ENCODE measurements at regions not wholly inside any gene's neighbourhood (a gene's known extent, or its start where the extent isn't known, plus 50 kb on each side); places are given as distances from the start of the nearest gene placed in this dataset.
"Not testable (repeated sequence)": the region's sequence is repeated elsewhere in the genome, so short reads cannot be mapped to it uniquely, and the experiment has no call there.

DNA sequence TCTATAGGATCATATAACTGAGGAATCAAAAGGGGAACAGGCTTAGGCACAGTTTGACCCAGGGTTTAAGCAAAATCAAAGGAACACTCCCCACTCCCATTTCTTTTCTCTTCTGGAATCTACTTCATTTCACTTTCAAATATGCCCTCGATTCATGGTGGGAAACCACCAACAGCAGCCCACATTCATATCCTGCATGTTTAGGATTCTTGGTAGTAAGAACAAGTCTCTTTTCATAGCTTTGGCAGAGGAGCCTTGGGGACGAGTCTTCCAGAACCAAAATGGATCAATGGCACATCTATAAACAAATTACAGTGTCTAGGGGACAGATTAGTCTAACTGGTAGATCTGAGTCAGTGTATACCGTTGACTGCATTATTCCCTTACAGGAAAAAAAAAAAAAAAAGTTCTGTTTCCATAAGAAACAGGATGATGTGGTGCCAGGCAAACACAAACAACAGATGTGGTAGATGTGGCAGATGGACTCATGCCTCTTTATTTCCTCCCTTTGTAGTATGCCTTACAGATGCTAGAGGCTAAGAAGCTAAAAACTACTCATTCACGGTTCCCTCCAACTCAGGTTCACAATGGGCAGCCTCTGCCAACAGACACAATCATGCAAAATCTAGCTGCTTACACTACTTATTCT lies 578.3 kb upstream of the ADAMTS9 start:
- peaks cover 18% of the 10 kb centered on the region for H3K4me1 Mint-ChIP-seq (ENCODE audit: low read depth)
- no peak for TF ChIP-seq CTCF (IDR thresholded peaks at IDR 0.05)
- no peaks in the 10 kb centered on the region for H3K36me3 Mint-ChIP-seq (ENCODE audit: low read depth)
- no peaks in the 10 kb centered on the region for H3K27me3 Mint-ChIP-seq (ENCODE audit: low read depth)
- DNase-seq (ENCODE audit: low spot score): no peak
- H3K9me3 Mint-ChIP-seq (ENCODE audit: low read depth): peaks cover 8% of the 10 kb centered on the region
- H3K4me3 Mint-ChIP-seq (ENCODE audit: unreplicated experiment): no peak overlapping the region
- H3K27ac Mint-ChIP-seq (ENCODE audit: unreplicated experiment): no peak overlapping the region

DNA sequence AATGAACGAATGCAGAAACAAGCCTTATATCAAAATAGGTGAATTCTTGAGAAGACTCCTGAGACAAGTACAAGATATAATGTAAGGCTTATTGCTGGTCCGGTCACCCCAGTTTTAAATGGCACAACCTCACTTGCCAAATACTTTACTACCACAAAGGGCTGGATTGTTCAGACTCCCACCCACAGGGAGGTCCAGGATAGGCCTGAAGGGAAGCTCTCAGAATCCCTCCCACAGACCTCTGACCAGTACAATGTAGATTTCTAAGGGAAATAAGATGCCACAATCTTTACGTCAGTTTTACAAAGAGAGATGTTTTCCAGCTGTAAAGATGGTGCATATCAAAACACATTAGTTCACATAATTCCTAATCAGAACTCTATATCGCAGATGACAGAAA lies 577.7 kb upstream of the ADAMTS9 start:
- no peaks in the 10 kb centered on the region for H3K36me3 Mint-ChIP-seq (ENCODE audit: low read depth)
- DNase-seq (ENCODE audit: low spot score): no peak
- H3K4me3 Mint-ChIP-seq (ENCODE audit: unreplicated experiment): no peak overlapping the region
- H3K27ac Mint-ChIP-seq (ENCODE audit: unreplicated experiment): no peak overlapping the region
- H3K27me3 Mint-ChIP-seq (ENCODE audit: low read depth): peaks cover 1% of the 10 kb centered on the region
- TF ChIP-seq CTCF (IDR thresholded peaks at IDR 0.05): no peak
- H3K4me1 Mint-ChIP-seq (ENCODE audit: low read depth): peaks cover 18% of the 10 kb centered on the region
- peaks cover 11% of the 10 kb centered on the region for H3K9me3 Mint-ChIP-seq (ENCODE audit: low read depth)

GRCh38 chr3:65262548-65262947 lies 574.7 kb upstream of the ADAMTS9 start:
- Mint-ChIP-seq H3K36me3 (ENCODE audit: low read depth) (no peaks in the 10 kb centered on the region), H3K27me3 (ENCODE audit: low read depth) (peaks cover 6% of the 10 kb centered on the region), H3K27ac (ENCODE audit: unreplicated experiment) (no peak overlapping the region), H3K4me1 (ENCODE audit: low read depth) (peaks cover 11% of the 10 kb centered on the region), H3K9me3 (ENCODE audit: low read depth) (peaks cover 12% of the 10 kb centered on the region), H3K4me3 (ENCODE audit: unreplicated experiment) (no peak overlapping the region)
- TF ChIP-seq CTCF (IDR thresholded peaks at IDR 0.05): no peak
- no peak for DNase-seq (ENCODE audit: low spot score)

DNA sequence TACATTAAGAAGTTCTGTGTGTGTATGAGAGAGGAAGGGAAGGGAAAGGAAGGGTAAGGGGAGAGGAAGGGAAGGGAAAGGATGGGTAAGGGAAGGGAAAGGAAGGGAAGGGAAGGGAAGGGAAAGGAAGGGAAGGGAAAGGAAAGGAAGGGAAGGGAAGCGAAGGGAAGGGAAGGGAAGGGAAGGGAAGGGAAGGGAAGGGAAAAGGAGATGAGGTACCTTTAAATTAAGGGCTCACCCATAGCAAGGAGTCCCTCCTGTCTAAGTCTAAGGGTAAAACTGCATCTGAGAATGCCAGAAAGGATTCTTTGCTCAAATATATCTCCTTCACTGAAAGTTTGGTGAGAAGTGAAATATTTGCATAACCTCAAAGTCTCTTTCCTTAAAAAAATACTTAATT lies 572.1 kb upstream of the ADAMTS9 start:
- no peak for DNase-seq (ENCODE audit: low spot score)
- H3K9me3 Mint-ChIP-seq (ENCODE audit: low read depth): peaks cover 12% of the 10 kb centered on the region
- H3K27ac Mint-ChIP-seq (ENCODE audit: unreplicated experiment): no peak overlapping the region
- H3K27me3 Mint-ChIP-seq (ENCODE audit: low read depth): peaks cover 6% of the 10 kb centered on the region
- no peak for TF ChIP-seq CTCF (IDR thresholded peaks at IDR 0.05)
- H3K4me1 Mint-ChIP-seq (ENCODE audit: low read depth): peaks cover 5% of the 10 kb centered on the region
- no peaks in the 10 kb centered on the region for H3K36me3 Mint-ChIP-seq (ENCODE audit: low read depth)
- H3K4me3 Mint-ChIP-seq (ENCODE audit: unreplicated experiment): no peak overlapping the region

- H3K27ac Mint-ChIP-seq (ENCODE audit: unreplicated experiment); H3K4me3 Mint-ChIP-seq (ENCODE audit: unreplicated experiment); H3K4me1 Mint-ChIP-seq (ENCODE audit: low read depth); DNase-seq (ENCODE audit: low spot score); H3K27me3 Mint-ChIP-seq (ENCODE audit: low read depth); H3K9me3 Mint-ChIP-seq (ENCODE audit: low read depth); H3K36me3 Mint-ChIP-seq (ENCODE audit: low read depth): not testable (repeated sequence)
Measured at GRCh38 chr3:65252914-65253313, 565.1 kb upstream of the ADAMTS9 start.

DNA sequence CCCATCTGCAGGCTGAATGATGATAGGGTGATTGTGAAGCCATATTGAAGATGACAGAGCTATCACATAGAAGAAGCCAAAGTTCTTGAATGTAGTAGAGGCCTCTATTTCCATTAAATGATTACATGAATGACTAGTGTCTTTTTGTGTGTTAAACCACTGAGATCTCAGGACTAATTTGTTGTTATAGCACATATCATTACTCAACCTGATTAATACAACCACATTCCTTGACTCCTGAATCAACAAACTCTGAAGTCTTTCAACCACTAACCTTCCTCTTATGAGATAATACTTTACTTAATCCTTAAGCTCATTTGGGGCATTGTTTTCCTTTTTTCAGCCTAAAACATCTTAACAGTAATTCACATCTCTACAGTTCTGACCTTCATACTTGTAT lies 564.5 kb upstream of the ADAMTS9 start:
- H3K27ac Mint-ChIP-seq (ENCODE audit: unreplicated experiment): no peak overlapping the region
- TF ChIP-seq CTCF (IDR thresholded peaks at IDR 0.05): no peak
- no peaks in the 10 kb centered on the region for H3K36me3 Mint-ChIP-seq (ENCODE audit: low read depth)
- no peak for DNase-seq (ENCODE audit: low spot score)
- peaks cover 8% of the 10 kb centered on the region for H3K9me3 Mint-ChIP-seq (ENCODE audit: low read depth)
- no peaks in the 10 kb centered on the region for H3K4me1 Mint-ChIP-seq (ENCODE audit: low read depth)
- H3K27me3 Mint-ChIP-seq (ENCODE audit: low read depth): peaks cover 8% of the 10 kb centered on the region
- no peak overlapping the region for H3K4me3 Mint-ChIP-seq (ENCODE audit: unreplicated experiment)
